HG02884 (cell line): ENCODE measurements at regions not wholly inside any gene's neighbourhood (a gene's known extent, or its start where the extent isn't known, plus 50 kb on each side); places are given as distances from the start of the nearest gene placed in this dataset.
"Not testable (repeated sequence)": the region's sequence is repeated elsewhere in the genome, so short reads cannot be mapped to it uniquely, and the experiment has no call there.

ENCODE experiments used
- ATAC-seq: cut with Tn5 transposase; IDR thresholded peaks from one replicate; pipeline ENCODE4 v1.9.1; 2021; ENCODE audit warnings: mild to moderate bottlenecking, moderate library complexity; ENCODE audit not compliant: unreplicated experiment

DNA sequence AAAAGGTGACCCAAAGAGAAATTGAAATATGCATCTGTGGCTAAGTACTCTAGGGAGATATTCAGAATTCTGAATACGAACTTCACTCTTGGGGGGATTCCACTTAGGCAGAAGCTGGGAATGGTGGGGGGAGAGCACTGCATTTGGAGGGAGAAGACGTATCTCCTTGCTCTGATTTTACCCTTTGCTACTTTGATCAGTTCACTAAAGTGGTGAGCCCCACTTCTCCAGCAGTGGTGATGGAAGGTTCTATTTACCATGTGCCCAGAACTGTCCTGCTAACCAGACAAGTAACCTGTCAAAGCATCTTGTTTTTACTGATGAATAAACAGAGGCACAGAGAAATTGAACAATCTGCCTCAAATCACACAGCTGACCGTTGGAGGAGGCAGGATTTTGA lies 483.4 kb downstream of the SIPA1L2 start:
- no peak for ATAC-seq

DNA sequence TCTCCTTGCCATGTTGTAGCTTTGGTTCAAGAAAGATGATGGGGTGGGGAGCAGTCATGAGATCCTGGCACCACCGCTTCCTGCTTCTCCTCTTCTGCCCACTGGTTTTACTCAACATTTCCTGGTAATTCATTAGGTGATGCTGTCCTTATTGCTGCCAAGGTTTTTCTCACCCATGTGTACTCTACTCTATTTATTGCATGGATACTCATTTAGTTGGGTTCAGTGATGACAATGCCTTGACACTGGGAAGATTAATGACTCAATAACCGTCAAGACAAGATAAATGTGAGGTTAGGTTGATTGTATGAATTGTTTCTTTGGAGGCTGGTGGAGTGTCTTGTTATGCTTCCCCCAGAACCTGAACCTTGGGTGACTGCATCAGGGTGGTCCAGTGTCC lies 484.2 kb downstream of the SIPA1L2 start:
- no peak for ATAC-seq

DNA sequence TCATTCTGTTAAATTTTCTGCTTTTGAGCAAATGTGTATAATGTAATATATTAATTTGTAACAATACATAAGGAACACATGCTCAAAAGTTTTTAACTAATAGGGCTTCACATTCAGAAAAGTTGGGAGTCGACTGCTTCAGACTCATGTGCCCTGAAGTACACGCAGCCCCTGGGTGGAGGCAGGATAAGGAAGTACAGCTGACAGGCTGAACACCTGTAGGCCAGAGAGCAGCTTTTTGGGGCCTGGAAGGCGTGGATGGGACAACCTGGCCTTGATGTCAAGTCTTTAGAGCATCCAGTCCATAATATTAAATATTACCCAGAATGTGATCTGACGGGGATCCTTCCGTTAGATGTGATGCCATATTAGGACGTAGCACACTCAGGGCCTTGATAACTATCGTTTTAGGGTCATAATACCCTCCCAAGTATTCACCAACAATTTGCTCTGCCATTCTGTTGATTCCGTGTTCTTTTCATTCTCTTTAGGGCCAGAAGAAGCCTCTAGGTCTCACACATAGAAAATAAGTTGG lies 485.2 kb downstream of the SIPA1L2 start:
- ATAC-seq, result no peak

DNA sequence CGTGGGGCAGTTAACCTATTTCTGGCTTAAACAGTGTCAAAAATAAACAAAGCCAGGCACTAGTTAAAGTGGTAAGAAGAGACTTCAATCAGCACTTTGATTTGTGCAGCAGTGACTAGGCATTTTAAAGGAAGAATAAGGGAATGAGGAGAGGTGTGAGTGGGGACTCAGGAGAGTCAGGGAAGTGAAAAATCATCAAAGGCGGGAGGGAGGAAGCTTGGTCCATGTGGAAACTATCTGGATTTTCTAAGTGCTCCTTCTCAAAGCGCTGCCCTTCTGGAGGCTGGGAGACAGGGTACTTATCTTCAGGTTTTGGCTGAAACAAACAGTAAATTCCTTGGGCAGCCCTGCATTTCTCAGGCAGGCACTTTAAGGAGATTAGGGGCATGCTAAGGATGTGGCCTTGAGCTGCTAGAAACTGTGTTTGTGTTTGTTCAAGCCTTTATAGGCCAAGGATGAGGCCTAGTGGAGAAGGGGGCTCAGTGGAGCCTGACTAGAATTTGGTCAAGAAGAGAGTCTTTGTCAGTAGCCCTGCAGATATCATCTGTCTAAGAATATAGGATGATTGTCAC lies 486.5 kb downstream of the SIPA1L2 start:
- ATAC-seq, result no peak

DNA sequence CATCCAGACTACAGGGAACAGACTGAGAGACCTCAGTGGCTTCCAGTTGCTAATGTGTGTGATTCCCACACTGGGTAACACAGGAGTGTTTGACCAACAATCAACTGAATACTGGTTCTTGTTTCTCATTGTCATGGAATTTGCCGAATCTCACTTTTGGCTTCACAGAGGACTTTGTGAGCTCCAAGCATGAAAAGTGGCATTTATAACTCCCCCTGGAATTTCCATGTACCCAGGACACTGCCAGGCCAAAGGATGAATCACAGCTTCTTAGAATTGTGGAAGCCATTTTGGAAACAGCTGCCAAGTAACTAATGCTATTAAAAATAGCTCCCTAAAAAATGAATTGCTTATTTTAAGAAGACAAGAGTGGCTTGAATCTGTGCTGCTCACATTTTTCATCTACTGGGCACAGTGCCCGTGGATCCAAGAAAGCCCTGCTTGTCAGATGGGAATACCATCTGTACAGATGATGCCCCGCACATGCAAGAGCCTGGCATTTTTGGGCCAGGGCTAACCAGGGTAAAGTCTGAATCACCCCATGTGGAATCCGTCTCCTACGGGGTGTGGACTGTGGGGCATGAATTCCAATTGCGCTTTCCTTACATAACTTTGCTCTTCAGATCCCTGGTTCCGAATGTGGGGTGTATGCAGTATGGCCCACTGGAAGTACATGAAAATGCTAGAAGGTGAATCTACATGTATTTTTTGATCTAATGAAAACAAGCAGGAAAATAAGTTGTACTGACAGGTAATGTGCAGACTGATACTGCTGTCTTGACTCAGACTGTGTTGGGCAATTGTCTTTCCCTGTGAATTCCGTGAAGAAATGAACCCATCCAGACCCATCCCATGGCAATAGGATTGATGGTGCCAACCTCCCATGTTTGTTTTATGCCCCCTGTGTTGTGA lies 487.3 kb downstream of the SIPA1L2 start:
- no peak for ATAC-seq

DNA sequence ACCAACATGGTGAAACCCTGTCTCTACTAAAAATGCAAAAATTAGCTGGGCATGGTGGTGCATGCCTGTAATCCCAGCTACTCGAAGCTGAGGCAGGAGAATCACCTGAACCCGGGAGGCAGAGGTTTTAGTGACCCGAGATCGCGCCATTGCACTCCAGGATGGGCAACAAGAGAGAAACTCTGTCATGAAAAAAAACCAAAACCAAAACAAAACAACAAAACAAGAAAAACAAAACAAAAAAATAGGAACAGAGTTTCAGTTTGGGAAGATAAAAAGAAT lies 488.8 kb downstream of the SIPA1L2 start:
- ATAC-seq, result not testable (repeated sequence)

DNA sequence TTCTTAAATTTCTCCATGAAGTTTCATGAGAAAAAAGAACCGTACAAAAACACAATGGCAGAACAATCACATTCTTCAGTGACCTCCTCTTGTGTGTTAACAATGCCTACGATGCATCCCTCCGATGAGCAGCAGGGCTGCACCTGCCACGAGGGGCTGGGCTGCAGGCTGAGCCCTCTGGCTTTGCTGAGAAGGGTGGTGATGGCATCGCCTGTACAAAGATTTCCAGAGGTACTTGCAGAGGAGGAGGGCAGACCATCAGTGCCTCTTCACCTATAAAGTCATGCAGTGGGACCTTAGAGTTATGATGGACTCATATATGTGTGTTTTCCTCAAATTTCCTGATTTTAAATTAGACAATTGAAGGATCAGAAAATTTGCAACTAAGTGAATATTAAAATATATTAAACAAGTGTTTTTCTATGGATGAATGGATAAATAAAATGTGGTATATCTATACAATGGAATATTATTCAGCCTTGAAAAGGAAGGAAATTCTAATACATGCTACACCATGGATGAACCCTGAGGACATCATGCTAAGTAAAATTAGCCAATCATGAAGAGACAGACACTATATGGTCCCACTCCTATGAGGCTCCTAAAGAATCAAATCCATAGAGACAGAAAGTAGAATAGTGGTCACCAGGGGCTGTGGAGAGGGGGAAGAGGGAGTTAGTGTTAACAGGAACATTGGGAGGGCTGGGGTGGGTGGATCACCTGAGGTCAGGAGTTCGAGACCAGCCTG lies 489.3 kb downstream of the SIPA1L2 start:
- ATAC-seq, result no peak

DNA sequence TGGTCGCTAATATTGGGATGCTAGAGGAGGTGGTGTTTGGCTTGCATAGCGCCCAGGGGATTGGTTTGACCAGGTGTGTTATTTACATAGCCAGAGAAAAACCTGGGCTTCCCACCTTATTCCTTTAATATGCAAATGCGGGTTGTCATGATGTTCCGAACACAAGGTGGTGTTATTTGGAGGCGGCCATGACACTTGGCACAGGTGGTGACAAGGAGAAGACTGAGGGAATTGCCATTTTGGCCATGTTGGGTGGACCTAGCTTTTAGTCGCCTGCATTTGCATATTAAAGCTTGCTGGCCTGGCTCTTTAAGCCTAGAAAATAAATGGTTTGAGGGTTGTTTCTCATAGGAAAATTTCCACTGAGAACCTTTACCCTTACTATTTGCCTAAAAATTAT lies 490.5 kb downstream of the SIPA1L2 start:
- ATAC-seq, result no peak

DNA sequence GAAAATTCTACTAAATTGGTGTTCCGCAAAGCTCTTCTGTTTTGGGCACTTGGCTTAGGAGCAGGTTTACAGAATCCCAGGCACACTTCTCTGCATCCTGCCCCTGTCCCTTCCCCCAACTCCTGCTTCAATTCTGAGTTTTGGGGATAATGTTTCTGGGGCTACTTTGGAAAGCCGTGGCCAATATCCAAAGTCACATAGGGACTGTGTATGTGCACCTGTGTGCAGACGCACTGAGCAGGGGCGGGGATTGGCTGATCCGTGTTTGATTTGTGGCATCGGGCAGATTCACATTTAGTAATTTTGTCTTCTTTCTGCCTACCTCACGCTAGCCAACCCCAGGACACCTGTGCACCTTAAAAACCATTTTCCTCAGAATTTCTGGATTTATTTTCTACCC lies 491.9 kb downstream of the SIPA1L2 start:
- ATAC-seq, result no peak

DNA sequence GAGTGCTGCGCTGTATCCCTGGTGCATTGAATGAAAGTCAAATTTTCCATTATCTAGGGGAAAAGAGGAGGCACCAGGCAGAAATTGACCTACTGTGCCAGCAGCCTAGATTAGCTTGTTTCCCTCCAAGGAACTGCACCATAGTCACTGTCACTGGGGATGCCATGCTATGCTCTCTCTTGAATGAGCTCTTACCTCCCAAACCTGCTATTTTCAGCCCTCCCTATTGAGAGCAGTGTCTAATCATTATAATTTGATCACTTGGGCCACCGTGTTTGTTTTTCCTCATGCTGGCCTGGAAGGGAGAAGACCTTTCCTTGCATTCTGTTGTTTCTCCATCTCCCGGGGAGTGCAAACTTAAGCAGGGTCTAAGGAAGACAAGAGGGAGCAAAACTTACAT lies 492.9 kb downstream of the SIPA1L2 start:
- ATAC-seq, result no peak

DNA sequence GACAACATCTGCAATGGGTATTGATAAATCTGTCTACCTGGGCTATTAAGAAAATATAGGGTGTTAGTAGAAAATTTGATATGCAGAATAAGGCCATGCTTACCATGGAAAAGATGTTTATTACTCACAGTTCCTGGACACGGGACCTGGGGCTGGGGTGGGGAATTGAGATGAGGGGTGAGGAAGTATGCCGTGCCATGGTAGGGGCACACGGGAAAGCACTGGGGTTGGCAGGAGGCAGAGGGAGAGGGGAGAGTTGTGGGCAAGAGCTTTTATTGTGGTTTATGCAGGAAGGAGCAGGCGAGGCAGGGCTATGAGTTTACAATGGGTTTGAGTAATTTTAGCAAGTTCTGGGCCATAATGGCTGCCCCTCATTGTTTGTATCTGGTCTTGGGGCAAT lies 493.8 kb downstream of the SIPA1L2 start:
- no peak for ATAC-seq

DNA sequence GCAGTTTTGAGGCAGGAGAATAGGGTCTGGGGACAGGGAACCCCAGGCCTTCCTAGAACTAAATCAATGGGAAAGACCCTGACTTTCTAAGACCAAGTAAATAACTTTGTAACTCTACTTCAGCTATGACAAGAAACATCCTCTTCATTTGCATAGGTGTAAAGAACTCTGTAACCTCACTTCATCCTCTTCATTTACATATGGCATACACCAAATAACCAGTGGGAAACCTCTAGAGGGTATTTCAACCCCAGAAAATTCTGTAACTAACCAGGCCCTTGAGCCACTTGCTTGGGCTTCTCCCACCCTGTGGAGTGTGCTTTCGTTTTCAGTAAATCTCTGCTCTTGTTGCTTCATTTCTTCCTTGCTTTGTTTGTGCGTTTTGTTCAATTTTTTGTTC lies 495.6 kb downstream of the SIPA1L2 start:
- no peak for ATAC-seq

DNA sequence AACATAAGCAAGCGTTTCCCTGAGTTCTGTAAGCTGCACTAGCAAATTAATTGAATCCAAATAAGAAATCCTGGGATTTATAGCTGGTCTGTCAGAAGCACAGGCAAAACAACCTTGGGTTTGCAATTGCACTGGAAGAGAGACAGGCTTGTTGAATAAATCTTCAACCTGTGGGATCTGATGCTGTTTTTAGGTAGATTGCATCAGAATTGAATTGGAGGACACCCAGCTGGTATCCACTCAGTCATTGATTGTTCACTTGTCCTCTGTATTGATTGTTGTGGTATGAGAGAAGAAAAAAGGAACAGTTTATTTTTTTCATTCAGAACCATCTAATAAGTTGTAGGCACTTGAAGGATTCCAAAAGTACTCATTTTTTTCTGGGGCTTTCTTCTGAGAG lies 497.4 kb downstream of the SIPA1L2 start:
- no peak for ATAC-seq

DNA sequence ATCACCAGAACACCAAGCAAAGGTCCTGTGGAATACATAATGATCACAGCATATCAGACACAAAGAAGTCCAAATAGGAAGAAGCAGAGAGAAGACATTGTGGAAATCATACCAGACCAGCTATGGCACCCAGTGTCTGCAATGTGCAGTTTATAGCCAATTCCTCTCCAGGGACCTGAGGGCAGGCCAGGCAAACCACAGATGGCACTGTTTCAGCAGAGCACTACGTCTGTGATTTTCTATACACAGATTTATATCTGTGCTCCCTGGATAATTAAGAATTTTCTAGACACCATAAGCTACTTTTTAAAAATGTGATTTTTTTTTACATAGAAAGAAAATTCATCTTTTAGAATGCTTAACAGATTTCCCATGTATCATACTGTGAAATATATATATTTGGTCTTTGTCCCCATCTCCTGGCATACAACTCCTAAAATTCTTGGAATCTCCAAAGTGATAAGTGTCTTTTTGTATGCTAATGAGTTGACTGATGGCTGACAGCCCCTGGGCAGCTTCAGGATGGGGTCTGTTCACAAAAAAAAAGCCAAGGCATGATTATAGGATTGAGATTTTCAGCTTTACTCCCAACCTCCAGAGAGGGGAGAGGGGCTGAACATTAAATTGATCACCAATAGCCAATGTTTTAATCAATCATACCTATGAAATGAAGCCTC lies 498.1 kb downstream of the SIPA1L2 start:
- ATAC-seq, result no peak

DNA sequence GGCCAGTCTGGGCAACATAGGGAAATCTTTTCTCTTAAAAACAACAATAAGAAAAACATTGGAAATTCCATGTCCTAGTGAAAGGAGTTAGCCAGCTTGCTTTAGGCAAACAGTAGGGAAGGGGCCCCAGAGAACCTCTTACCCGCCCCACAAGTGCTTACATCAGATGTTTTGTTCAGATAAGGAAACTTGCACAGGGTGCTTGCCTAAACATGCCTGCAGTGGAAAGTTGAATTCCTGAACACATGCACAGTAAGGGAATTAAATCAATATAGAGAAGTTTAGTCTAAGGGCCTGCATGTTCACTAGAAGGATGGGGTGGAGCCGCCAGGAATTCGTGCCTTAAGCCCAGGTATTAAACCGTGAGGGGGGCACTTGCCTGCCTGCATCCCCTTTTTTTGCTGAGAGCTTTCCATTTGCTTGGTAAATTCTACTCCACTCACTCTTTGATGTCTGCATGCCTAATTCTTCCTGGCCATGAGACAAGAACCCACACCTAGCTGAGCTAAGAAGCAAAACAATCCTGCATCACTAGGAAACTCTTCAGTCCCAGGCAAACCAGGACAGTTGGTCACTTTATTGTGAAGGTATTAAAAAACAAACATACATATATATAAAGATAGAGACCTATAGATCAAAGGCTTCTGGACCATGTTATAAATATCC lies 499.0 kb downstream of the SIPA1L2 start:
- no peak for ATAC-seq

DNA sequence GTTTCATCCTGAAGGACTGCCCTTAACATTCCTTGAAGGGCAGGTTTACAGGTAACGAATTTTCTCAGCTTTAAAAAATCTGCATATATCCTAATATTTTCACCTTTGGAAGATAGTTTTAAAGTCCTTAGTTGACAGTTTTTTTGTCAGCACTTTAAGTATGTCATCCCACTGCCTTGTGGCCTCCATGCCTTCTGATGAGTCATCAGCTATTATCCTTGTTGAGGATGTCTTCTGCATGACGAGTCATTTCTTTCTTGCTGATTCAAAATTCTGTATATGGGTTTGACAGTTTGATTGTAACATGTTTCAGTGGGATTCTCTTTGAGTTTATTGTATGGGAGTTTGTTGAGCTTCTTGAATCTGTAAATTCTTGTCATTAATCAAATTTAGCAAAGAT lies 500.6 kb downstream of the DISC1 start:
- no peak for ATAC-seq

DNA sequence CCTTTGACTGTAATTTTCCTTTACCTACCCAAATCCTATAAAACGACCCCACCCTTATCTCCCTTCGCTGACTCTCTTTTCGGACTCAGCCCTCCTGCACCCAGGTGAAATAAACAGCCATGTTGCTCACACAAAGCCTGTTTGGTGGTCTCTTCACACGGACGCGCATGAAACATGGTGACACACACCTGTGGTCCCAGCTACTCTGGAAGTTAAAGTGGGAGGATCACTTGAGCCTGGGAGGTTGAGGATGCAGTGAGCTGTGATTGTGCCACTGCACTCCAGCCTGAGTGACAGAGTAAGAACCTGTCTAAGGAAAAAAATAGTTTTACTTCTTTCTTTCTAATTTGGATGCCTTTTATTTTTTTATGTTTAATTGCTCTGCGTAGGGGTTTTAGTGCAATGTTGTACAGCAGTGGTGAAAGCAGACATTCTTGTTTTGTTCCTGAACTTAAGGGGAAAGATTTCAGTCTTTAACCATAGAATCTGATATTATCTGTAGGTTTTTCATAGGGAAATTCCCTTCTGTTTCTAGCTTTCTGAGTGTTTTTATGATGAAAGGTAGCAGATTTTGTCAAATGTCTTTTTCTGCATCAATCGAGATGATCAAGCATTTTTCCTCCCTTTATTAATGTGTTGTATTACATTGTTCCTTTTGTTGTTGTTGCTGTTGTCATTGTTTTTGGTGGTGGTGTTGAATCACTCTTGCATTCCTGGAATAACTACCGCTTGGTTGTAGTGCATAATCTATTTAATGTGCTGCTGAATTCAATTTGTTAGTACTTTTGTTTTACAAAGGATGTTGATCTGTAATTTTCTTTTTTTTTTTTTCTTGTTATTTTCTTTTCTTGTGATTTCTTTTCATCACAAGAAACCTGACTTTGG lies 497.4 kb downstream of the DISC1 start:
- no peak for ATAC-seq

DNA sequence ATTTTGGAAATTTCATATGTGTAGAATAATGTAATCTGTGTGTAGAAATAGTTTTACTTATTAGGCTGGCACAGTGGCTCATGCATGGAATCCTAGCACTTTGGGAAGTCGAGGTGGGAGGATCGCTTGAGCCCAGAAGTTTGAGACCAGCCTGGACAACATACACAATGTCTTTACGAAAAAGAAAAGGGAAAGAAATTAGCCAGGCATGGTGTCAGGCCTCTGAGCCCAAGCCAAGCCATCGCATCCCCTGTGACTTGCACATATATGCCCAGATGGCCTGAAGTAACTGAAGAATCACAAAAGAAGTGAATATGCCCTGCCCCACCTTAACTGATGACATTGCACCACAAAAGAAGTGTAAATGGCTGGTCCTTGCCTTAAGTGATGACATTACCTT lies 491.3 kb downstream of the DISC1 start:
- not testable (repeated sequence) for ATAC-seq

DNA sequence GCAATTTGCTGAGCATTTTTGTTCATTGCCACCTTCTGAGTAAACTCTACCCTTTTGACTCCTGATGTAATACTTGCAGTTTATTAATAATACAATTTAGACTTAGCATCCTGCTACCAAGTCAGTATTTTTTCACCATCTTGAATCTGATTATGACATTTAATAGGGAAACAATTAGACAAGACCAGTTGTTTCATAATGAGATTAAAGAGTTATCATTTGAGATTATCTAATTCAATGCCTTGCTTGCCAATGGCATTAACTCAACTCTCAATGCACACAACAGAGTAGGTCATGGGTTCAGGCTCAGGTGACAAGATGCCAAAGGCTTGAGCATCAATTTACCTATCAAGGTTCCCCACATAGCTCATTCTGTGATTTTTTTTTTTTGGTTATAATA lies 488.4 kb downstream of the DISC1 start:
- no peak for ATAC-seq

DNA sequence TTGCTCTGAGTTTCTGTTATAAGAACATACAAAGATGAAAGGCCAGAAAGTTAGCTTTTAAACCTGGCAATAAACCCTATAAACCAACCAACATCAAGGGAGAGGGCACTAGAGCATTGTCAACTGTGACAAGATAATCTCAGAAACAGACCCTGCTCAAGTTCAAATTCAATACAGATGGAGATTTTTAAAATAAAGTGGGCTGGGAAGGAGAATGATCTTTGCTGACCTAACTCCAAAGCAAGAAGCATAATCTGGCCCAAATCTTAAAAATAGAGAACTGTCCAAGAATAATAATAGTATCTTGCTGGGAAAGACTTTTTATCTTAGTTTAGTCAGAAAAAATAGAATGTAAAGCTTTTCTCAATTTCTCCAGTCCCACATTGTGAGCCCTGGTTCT lies 485.5 kb downstream of the DISC1 start:
- ATAC-seq, result no peak
